ENCODE measurements at regions not wholly inside any gene's neighbourhood (a gene's known extent, or its start where the extent isn't known, plus 50 kb on each side); places are given as distances from the start of the nearest gene placed in this dataset.

DNA sequence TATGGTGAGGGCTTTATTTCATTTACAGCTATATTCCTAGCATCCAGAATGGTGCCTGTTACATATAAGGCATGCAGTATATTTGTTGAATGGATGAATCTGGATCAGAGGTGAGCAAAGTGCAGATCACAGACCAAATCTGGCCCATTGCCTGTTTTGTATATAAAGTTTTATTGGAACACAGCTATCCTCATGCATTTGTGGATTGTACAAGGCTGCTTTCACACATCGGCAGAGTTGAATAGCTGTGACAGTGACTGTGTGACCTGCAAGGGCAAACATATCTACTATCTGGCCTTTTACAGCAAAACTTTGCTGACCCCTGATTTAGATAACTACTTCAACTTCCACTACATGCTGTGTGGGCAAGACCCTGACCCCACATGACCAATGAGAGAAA lies 54.0 kb upstream of the MRPS6 start:
- no peak overlapping the region for H3K27ac ChIP-seq
- TF ChIP-seq POLR2A (IDR thresholded peaks at IDR 0.05) (no peak), CTCF (IDR thresholded peaks at IDR 0.05) (no peak)
- no peak for DNase-seq
- no peaks in the 10 kb centered on the region for H3K36me3 ChIP-seq
- H3K9me3 ChIP-seq = no peaks in the 10 kb centered on the region
- no peaks in the 10 kb centered on the region for H3K4me1 ChIP-seq
- H3K4me3 ChIP-seq = no peak overlapping the region
- intact Hi-C loops (cut with DNase I; ENCODE audit: low total_unique reads) = no loop called here
- H3K27me3 ChIP-seq = no peaks in the 10 kb centered on the region

DNA sequence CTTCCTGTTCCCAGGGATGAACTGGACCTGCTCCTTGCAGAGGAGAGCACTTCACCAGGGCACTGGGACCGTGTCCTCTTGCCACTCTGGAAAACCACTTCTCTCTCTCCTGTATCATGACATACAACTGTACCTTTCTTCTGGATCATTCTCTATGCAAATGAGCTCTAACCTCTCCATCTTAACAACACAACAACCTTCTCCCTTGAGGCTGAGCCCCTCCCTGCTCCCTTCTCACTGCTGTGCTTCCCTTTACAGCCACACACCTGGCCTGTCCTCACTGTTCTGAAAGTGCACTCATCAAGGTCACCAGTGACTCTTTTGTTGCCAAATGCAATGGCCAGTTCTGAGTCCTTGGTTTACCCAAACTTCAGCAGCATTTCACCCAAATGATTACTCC lies 54.5 kb upstream of the MRPS6 start:
- no peak overlapping the region for H3K4me3 ChIP-seq
- no peaks in the 10 kb centered on the region for H3K4me1 ChIP-seq
- no peaks in the 10 kb centered on the region for H3K36me3 ChIP-seq
- TF ChIP-seq CTCF (IDR thresholded peaks at IDR 0.05) (no peak), POLR2A (IDR thresholded peaks at IDR 0.05) (no peak)
- H3K27ac ChIP-seq = no peak overlapping the region
- no peaks in the 10 kb centered on the region for H3K27me3 ChIP-seq
- intact Hi-C loops (cut with DNase I; ENCODE audit: low total_unique reads) = no loop called here
- no peaks in the 10 kb centered on the region for H3K9me3 ChIP-seq
- DNase-seq = no peak

- TF ChIP-seq CTCF (IDR thresholded peaks at IDR 0.05) = no peak
- no peak for TF ChIP-seq POLR2A (IDR thresholded peaks at IDR 0.05)
Observed at GRCh38 chr21:34018185-34018584, 55.2 kb upstream of the MRPS6 start.

DNA sequence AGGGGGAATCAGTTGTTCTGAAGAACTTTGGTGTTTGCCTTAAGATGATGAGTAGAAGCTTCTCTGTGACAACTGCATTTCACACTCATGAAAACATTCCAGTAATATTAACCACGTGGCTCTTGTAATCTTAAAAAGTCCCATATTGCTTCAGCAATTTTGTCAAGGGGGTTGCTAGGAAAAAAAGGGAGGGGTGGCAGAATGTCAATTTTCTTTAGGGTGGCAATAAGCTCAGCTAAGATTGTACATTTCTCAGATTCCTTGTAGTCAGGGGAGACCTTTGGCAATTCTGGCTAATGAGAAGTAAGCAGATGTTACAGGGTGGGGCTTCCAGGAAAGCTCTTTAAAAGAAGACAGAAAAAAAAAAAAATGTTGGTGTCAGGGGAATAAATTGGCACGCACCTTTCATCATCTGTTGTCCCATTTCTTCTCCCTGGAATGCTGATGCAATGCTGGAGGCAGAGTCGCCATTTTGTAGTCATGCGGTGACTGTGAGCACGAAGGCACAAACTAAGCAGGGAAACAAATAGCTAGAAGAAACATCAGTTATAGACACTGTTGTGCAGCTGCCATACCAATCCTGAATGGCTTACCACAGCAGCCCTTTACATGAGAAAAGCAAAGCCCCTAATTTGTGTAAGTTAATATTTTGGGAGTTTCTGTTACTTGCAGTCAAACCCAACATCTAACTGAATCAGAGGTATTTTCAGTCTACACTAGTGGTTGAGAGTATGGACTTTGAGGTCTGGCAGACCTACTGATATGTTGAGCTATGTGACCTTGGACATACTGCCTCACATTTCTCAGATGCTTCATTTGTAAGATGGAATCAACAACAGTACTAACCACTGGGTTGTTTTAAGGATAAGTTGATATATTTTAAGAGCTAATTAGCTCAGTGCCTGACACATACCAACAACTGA lies 56.1 kb upstream of the MRPS6 start:
- intact Hi-C loops (cut with DNase I; ENCODE audit: low total_unique reads) = no loop called here
- H3K4me3 ChIP-seq = no peak overlapping the region
- TF ChIP-seq POLR2A (IDR thresholded peaks at IDR 0.05) = no peak
- no peak for TF ChIP-seq CTCF (IDR thresholded peaks at IDR 0.05)
- no peaks in the 10 kb centered on the region for H3K9me3 ChIP-seq
- H3K27ac ChIP-seq = no peak overlapping the region
- DNase-seq = no peak
- H3K27me3 ChIP-seq = no peaks in the 10 kb centered on the region
- no peaks in the 10 kb centered on the region for H3K4me1 ChIP-seq
- no peaks in the 10 kb centered on the region for H3K36me3 ChIP-seq

More at GRCh38 chr21:34018185-34018584, 55.2 kb upstream of the MRPS6 start:
- Histone ChIP-seq H3K36me3 (no peaks in the 10 kb centered on the region), H3K27ac (no peak overlapping the region), H3K27me3 (no peaks in the 10 kb centered on the region), H3K4me3 (no peak overlapping the region), H3K4me1 (no peaks in the 10 kb centered on the region), H3K9me3 (no peaks in the 10 kb centered on the region)
- intact Hi-C loops (cut with DNase I; ENCODE audit: low total_unique reads) = no loop called here
- DNase-seq = no peak

DNA sequence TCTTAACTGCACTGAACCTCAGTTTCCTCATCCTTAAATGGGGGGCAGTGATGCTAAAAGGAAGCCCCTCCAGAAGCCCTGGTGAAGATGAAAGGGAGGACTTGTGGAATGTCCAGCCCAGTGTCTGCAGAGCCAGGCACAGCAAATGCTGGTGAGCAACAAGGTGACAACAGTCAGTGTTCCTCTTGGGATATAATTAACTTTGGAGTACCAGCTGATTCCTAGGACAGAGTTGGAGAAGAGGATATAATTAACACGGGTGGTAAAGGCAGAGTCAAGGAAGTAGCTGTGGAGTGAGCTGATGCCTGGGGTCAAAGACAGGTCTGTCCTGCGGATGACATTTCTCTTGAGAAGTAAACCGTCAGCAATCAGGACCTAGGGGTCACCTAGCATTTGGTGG lies 60.7 kb upstream of the MRPS6 start:
- H3K36me3 ChIP-seq = no peaks in the 10 kb centered on the region
- H3K4me1 ChIP-seq = no peaks in the 10 kb centered on the region
- no peak for DNase-seq
- H3K27ac ChIP-seq = no peak overlapping the region
- H3K4me3 ChIP-seq = no peak overlapping the region
- no peak for TF ChIP-seq POLR2A (IDR thresholded peaks at IDR 0.05)
- TF ChIP-seq CTCF (IDR thresholded peaks at IDR 0.05) = no peak
- H3K27me3 ChIP-seq = no peaks in the 10 kb centered on the region
- intact Hi-C loops (cut with DNase I; ENCODE audit: low total_unique reads) = no loop called here
- H3K9me3 ChIP-seq = no peaks in the 10 kb centered on the region
